NCI-H748 treated with DMSO at 0.1 percent for 48 hours (cell line): ENCODE measurements at regions not wholly inside any gene's neighbourhood (a gene's known extent, or its start where the extent isn't known, plus 50 kb on each side); places are given as distances from the start of the nearest gene placed in this dataset.
"Not testable (repeated sequence)": the region's sequence is repeated elsewhere in the genome, so short reads cannot be mapped to it uniquely, and the experiment has no call there.

Source experiments
- DNase-seq: peaks from one replicate; lab custom pipeline; 2025; lab: John Stamatoyannopoulos, UW

GRCh38 chr20:19026121-19026878, 186.1 kb upstream of the SLC24A3 start:
- DNase-seq, result no peak

GRCh38 chr20:19026901-19027644, 185.4 kb upstream of the SLC24A3 start:
- no peak for DNase-seq

- DNase-seq, result no peak
These were observed 184.5 kb upstream of the SLC24A3 start for GRCh38 chr20:19027971-19028370.

GRCh38 chr20:19041787-19042186, 170.7 kb upstream of the SLC24A3 start:
- no peak for DNase-seq

- DNase-seq, result no peak
These were observed 167.1 kb upstream of the SLC24A3 start for GRCh38 chr20:19045371-19045770.

- DNase-seq, result no peak
These were observed 165.1 kb upstream of the SLC24A3 start for GRCh38 chr20:19047040-19047950.

- DNase-seq, result no peak
These were observed 164.5 kb upstream of the SLC24A3 start for GRCh38 chr20:19047951-19048296.

GRCh38 chr20:19048995-19049501, 163.4 kb upstream of the SLC24A3 start:
- no peak for DNase-seq

- DNase-seq, result no peak
These were observed 162.9 kb upstream of the SLC24A3 start for GRCh38 chr20:19049514-19049913.

- no peak for DNase-seq
These were observed 155.5 kb upstream of the SLC24A3 start for GRCh38 chr20:19056909-19057308.

- not testable (repeated sequence) for DNase-seq
These were observed 147.7 kb upstream of the SLC24A3 start for GRCh38 chr20:19064788-19065187.

- no peak for DNase-seq
These were observed 144.5 kb upstream of the SLC24A3 start for GRCh38 chr20:19067986-19068385.

GRCh38 chr20:19070026-19070425, 142.4 kb upstream of the SLC24A3 start:
- no peak for DNase-seq

- no peak for DNase-seq
These were observed 141.6 kb upstream of the SLC24A3 start for GRCh38 chr20:19070681-19071445.

GRCh38 chr20:19071446-19071725, 141.1 kb upstream of the SLC24A3 start:
- no peak for DNase-seq

GRCh38 chr20:19071902-19072498, 140.4 kb upstream of the SLC24A3 start:
- DNase-seq, result no peak

- DNase-seq, result no peak
These were observed 139.5 kb upstream of the SLC24A3 start for GRCh38 chr20:19072988-19073387.

GRCh38 chr20:19073584-19074218, 138.7 kb upstream of the SLC24A3 start:
- DNase-seq, result no peak

- DNase-seq, result no peak
These were observed 138.1 kb upstream of the SLC24A3 start for GRCh38 chr20:19074356-19074755.

GRCh38 chr20:19074828-19075516, 137.5 kb upstream of the SLC24A3 start:
- no peak for DNase-seq
